ENCODE measurements at regions not wholly inside any gene's neighbourhood (a gene's known extent, or its start where the extent isn't known, plus 50 kb on each side); places are given as distances from the start of the nearest gene placed in this dataset.

- TF ChIP-seq, protein P1, sequence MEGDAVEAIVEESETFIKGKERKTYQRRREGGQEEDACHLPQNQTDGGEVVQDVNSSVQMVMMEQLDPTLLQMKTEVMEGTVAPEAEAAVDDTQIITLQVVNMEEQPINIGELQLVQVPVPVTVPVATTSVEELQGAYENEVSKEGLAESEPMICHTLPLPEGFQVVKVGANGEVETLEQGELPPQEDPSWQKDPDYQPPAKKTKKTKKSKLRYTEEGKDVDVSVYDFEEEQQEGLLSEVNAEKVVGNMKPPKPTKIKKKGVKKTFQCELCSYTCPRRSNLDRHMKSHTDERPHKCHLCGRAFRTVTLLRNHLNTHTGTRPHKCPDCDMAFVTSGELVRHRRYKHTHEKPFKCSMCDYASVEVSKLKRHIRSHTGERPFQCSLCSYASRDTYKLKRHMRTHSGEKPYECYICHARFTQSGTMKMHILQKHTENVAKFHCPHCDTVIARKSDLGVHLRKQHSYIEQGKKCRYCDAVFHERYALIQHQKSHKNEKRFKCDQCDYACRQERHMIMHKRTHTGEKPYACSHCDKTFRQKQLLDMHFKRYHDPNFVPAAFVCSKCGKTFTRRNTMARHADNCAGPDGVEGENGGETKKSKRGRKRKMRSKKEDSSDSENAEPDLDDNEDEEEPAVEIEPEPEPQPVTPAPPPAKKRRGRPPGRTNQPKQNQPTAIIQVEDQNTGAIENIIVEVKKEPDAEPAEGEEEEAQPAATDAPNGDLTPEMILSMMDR (IDR thresholded peaks at IDR 0.05), result no peak
- no peak for TF ChIP-seq EP300 (IDR thresholded peaks at IDR 0.05; ENCODE audit: low read depth)
- TF ChIP-seq POLR2A (IDR thresholded peaks at IDR 0.05), result no peak
Observed at GRCh38 chr13:60258349-60258748, 94.6 kb upstream of the DIAPH3 start.

All from transverse colon (tissue), 3 donors.